ENCODE measurements at regions not wholly inside any gene's neighbourhood (a gene's known extent, or its start where the extent isn't known, plus 50 kb on each side); places are given as distances from the start of the nearest gene placed in this dataset.

DNA sequence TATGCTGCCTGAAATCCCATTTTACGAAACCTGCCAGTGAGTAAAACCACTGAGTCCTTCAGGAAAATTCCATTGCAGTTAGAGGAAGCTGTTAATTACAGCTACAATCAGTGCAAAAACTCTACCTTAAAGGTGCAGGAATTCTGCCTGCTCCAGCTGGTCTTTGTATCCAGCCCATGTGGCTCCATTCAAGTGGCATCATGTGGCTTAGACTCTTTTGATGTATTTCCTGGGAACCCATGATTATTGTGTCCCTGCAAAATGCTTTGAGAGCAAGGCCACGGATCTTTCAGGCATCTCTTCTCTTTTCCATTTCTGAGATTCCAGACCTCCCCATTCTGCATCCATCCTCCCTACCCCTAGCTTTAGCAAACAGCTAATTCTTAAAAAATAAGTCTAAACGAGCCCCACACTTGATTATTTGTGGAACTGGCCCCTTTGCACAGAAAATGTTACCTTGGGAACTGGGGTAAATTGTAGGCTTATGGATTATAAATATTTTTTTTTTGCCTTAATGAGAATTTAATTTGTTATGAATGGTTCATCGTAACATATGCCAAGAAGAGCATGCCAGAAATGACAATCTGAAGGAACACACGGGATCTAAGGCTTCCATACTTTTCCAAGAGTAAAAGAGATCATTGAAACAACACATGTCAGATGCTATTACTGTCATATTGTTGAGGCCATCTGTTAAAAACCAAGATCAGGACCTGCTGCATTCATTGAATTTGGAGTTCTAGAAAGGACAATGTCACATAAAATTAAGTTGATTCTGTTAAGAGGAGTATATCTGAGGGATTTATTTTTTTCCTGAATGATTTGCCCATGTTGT is 144.6 kb downstream of the TPH2 start:
- Histone ChIP-seq H3K9ac (ENCODE audit: low read length) (no peak overlapping the region), H3K4me1 (ENCODE audit: control insufficient read depth, low read depth, low read length) (peaks cover 8% of the 10 kb centered on the region), H3K9me3 (ENCODE audit: control insufficient read depth, low read depth, low read length) (no peaks in the 10 kb centered on the region), H3K27ac (ENCODE audit: low read length) (no peak overlapping the region), H3K27me3 (ENCODE audit: control insufficient read depth, insufficient read depth, low read length) (no peaks in the 10 kb centered on the region), H3K36me3 (ENCODE audit: control insufficient read depth, low read depth, low read length) (no peaks in the 10 kb centered on the region), H3K4me3 (ENCODE audit: low read length) (no peak overlapping the region)

DNA sequence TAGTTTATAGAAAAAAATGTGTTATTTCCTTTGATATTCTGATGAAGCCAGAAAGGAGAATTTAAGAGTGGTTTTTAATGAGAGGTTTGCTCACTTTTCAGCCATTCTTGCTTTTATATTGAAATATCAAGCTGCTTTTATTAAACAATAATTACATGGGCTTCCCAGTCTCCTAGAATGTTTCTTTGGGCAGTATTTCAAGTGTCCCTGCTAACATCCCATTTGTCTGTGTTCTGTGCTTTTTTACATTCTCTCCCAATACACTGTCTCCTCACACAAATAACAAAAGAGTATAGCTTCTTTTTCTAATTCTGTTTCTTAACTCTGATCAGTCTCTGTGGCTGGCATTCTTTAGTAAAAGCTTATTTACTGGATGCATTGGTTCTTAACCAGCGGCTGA is 145.4 kb downstream of the TPH2 start:
- Histone ChIP-seq H3K9ac (ENCODE audit: low read length) (no peak overlapping the region), H3K27me3 (ENCODE audit: control insufficient read depth, insufficient read depth, low read length) (no peaks in the 10 kb centered on the region), H3K9me3 (ENCODE audit: control insufficient read depth, low read depth, low read length) (no peaks in the 10 kb centered on the region), H3K4me3 (ENCODE audit: low read length) (no peak overlapping the region), H3K27ac (ENCODE audit: low read length) (no peak overlapping the region), H3K36me3 (ENCODE audit: control insufficient read depth, low read depth, low read length) (no peaks in the 10 kb centered on the region), H3K4me1 (ENCODE audit: control insufficient read depth, low read depth, low read length) (peaks cover 8% of the 10 kb centered on the region)

DNA sequence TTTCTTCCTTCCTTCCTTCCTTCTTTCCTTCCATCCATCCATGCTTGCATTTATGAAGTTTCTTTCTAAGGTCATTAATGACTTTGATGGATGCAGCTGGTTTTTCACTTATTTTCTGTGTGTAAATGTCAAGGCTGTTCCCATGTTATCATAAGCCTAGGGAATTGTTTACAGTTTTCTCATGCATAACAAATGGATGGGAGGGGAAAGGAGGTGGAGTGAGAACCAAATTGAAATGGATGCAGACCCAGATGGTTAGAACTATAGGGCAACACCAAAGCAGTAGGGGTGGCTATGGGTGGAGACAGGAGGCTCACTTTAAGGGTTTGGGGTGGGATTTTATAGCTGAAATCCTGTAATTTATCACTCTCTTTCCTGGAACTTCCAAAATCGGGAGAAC is 146.2 kb downstream of the TPH2 start:
- no peak overlapping the region for H3K9ac ChIP-seq (ENCODE audit: low read length)
- no peaks in the 10 kb centered on the region for H3K36me3 ChIP-seq (ENCODE audit: control insufficient read depth, low read depth, low read length)
- no peaks in the 10 kb centered on the region for H3K9me3 ChIP-seq (ENCODE audit: control insufficient read depth, low read depth, low read length)
- H3K27ac ChIP-seq (ENCODE audit: low read length): no peak overlapping the region
- no peak overlapping the region for H3K4me3 ChIP-seq (ENCODE audit: low read length)
- H3K27me3 ChIP-seq (ENCODE audit: control insufficient read depth, insufficient read depth, low read length): no peaks in the 10 kb centered on the region
- H3K4me1 ChIP-seq (ENCODE audit: control insufficient read depth, low read depth, low read length): peaks cover 8% of the 10 kb centered on the region

DNA sequence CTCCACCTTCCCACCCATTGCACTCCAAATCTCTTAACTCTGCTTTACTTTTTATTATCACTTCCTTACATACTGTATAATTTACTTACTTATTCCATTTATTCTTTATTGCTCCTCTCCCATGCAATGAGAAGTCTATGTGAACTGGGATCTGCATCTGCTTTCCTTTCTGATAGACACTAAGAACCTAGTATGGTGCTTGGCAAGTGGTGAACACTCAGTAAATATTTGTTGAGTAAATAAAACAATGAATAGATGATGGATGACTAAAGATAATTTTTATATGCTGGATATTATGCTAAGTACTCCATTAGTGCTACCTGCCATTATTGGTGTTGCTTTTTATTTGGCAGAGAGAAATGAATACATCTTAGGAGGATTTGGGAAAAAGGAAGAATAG is 151.0 kb downstream of the TPH2 start:
- H3K36me3 ChIP-seq (ENCODE audit: control insufficient read depth, low read depth, low read length): no peaks in the 10 kb centered on the region
- H3K4me3 ChIP-seq (ENCODE audit: low read length): no peak overlapping the region
- no peak overlapping the region for H3K9ac ChIP-seq (ENCODE audit: low read length)
- H3K4me1 ChIP-seq (ENCODE audit: control insufficient read depth, low read depth, low read length): peaks cover 7% of the 10 kb centered on the region
- H3K27me3 ChIP-seq (ENCODE audit: control insufficient read depth, insufficient read depth, low read length): no peaks in the 10 kb centered on the region
- no peak overlapping the region for H3K27ac ChIP-seq (ENCODE audit: low read length)
- no peaks in the 10 kb centered on the region for H3K9me3 ChIP-seq (ENCODE audit: control insufficient read depth, low read depth, low read length)

DNA sequence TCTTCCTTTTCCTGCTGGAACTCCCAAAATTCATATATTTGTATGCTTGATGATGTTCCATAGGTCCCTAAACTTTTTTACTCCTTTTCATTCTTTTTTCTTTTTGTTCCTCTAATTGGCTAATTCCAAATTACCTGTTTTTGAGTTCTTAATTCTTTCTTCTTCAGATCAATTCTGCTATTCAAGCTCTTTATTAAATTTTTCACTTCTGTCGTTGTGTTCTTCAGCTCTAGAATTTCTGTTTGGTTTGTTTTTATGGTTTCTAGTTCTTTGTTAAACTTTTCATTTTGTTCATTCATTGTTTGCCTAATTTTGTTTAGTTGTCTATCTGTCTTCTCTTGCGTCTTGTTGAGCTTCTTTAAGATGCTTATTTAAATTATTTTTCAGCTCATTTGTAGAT is 154.8 kb downstream of the TPH2 start:
- H3K27me3 ChIP-seq (ENCODE audit: control insufficient read depth, insufficient read depth, low read length): no peaks in the 10 kb centered on the region
- no peak overlapping the region for H3K27ac ChIP-seq (ENCODE audit: low read length)
- no peaks in the 10 kb centered on the region for H3K9me3 ChIP-seq (ENCODE audit: control insufficient read depth, low read depth, low read length)
- H3K4me1 ChIP-seq (ENCODE audit: control insufficient read depth, low read depth, low read length): no peaks in the 10 kb centered on the region
- no peak overlapping the region for H3K9ac ChIP-seq (ENCODE audit: low read length)
- H3K4me3 ChIP-seq (ENCODE audit: low read length): no peak overlapping the region
- H3K36me3 ChIP-seq (ENCODE audit: control insufficient read depth, low read depth, low read length): no peaks in the 10 kb centered on the region

DNA sequence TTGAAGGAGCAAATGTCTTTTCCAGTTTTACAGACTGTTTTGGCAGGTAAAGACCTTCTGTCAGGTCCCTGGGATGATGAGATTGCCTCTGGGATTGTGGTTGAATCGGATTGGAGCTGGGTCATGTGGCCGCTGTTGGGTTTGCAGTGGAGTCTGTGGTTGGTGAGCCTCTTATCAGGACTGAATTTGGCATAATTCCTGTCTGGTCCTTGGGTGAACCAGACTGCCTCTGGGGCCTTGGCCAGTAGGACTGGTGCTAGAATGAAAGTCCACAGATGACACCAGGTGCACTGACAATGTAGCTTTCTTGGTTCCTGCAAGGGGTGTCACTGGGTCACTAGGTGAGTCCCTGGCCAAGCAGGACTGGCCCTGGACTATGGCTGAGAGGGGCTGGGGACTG is 155.3 kb downstream of the TPH2 start:
- no peak overlapping the region for H3K9ac ChIP-seq (ENCODE audit: low read length)

DNA sequence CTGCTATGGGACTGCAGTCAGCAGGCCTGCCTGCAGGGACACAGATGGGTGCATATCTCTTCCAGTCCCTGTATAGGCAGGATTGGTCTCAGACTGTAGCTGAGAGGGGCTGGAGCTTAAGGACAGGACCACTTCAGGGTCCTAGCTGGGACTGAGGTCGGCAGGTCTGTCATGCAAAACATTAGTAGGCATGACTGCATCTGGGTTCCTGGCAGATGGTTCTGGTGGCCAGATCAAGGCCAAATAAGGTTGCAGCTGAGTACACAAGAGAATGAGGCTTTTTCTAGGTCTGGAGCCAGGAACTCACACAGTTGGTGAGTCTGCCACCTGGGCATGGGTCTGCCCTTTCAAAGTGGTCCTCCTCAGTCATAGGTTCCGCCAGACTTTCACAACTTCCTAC is 155.8 kb downstream of the TPH2 start:
- no peak overlapping the region for H3K4me3 ChIP-seq (ENCODE audit: low read length)
- H3K27ac ChIP-seq (ENCODE audit: low read length): no peak overlapping the region
- H3K9ac ChIP-seq (ENCODE audit: low read length): no peak overlapping the region
- no peaks in the 10 kb centered on the region for H3K9me3 ChIP-seq (ENCODE audit: control insufficient read depth, low read depth, low read length)
- no peaks in the 10 kb centered on the region for H3K36me3 ChIP-seq (ENCODE audit: control insufficient read depth, low read depth, low read length)
- no peaks in the 10 kb centered on the region for H3K4me1 ChIP-seq (ENCODE audit: control insufficient read depth, low read depth, low read length)
- no peaks in the 10 kb centered on the region for H3K27me3 ChIP-seq (ENCODE audit: control insufficient read depth, insufficient read depth, low read length)

More for the DNA sequence above, 155.3 kb downstream of the TPH2 start:
- Histone ChIP-seq H3K4me3 (ENCODE audit: low read length) (no peak overlapping the region), H3K27ac (ENCODE audit: low read length) (no peak overlapping the region), H3K4me1 (ENCODE audit: control insufficient read depth, low read depth, low read length) (no peaks in the 10 kb centered on the region), H3K27me3 (ENCODE audit: control insufficient read depth, insufficient read depth, low read length) (no peaks in the 10 kb centered on the region), H3K36me3 (ENCODE audit: control insufficient read depth, low read depth, low read length) (no peaks in the 10 kb centered on the region), H3K9me3 (ENCODE audit: control insufficient read depth, low read depth, low read length) (no peaks in the 10 kb centered on the region)

DNA sequence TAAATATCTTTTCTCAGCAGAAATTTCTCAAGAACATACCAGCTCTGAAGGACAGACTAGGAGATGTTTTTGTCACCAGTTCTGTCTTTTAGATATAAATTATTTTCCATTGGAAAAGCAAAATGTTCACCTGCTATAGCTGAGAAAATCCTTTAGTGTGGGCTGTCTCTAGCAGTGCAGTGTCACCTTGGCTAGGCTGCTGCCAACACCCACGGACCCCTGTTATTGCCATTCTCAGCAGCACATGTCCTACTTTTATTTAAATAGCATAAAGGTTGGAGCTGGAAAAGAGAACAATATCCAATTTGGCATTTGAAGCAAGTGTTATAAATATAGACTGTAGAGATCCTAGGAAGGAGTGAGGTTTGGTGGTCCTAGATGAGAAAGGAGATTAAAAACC is 156.4 kb downstream of the TPH2 start:
- Histone ChIP-seq H3K9me3 (ENCODE audit: control insufficient read depth, low read depth, low read length) (no peaks in the 10 kb centered on the region), H3K4me1 (ENCODE audit: control insufficient read depth, low read depth, low read length) (no peaks in the 10 kb centered on the region), H3K9ac (ENCODE audit: low read length) (no peak overlapping the region), H3K27ac (ENCODE audit: low read length) (no peak overlapping the region), H3K4me3 (ENCODE audit: low read length) (no peak overlapping the region), H3K27me3 (ENCODE audit: control insufficient read depth, insufficient read depth, low read length) (no peaks in the 10 kb centered on the region), H3K36me3 (ENCODE audit: control insufficient read depth, low read depth, low read length) (no peaks in the 10 kb centered on the region)

DNA sequence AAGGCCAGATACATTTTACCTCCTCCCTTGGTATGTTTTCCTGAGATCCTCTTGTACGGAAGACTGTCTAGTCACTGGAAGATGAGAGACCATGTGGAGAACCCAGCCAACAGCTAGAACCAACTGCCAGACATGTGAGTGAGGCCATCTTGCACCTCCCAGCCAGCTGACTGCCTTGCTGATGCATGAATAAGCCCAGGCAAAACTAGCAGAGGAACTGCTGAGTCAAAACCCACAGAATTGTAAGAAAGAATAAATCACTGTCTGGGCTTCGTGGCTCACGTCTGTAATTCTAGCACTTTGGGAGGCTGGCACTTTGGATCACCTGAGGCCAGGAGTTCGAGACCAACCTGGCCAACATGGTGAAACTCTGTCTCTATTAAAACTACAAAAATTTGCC is 160.0 kb downstream of the TPH2 start:
- Histone ChIP-seq H3K4me3 (ENCODE audit: low read length) (no peak overlapping the region), H3K36me3 (ENCODE audit: control insufficient read depth, low read depth, low read length) (no peaks in the 10 kb centered on the region), H3K27me3 (ENCODE audit: control insufficient read depth, insufficient read depth, low read length) (no peaks in the 10 kb centered on the region), H3K4me1 (ENCODE audit: control insufficient read depth, low read depth, low read length) (no peaks in the 10 kb centered on the region), H3K9me3 (ENCODE audit: control insufficient read depth, low read depth, low read length) (no peaks in the 10 kb centered on the region), H3K27ac (ENCODE audit: low read length) (no peak overlapping the region), H3K9ac (ENCODE audit: low read length) (no peak overlapping the region)

DNA sequence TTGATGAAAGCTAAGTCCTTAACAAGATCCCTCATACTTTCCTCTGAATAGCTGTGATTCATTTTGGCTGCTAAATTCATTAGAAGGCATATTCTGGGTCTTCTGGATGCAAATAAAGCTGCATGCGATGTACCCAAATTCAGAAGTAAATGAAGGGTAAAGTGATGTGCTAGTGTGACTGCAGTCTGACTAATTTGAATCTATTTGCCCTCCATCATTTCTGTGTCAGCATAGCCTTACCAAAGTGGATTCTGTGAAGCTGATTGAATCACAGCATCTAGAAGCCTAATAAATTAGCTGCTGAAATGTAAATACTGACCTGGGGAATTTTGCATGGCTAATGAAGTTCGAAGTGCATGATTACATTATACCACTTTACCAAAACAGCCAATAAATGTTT is 162.2 kb downstream of the TPH2 start:
- H3K27me3 ChIP-seq (ENCODE audit: control insufficient read depth, insufficient read depth, low read length): no peaks in the 10 kb centered on the region
- no peak overlapping the region for H3K4me3 ChIP-seq (ENCODE audit: low read length)
- H3K4me1 ChIP-seq (ENCODE audit: control insufficient read depth, low read depth, low read length): no peaks in the 10 kb centered on the region
- H3K27ac ChIP-seq (ENCODE audit: low read length): no peak overlapping the region
- no peaks in the 10 kb centered on the region for H3K36me3 ChIP-seq (ENCODE audit: control insufficient read depth, low read depth, low read length)
- H3K9ac ChIP-seq (ENCODE audit: low read length): no peak overlapping the region
- no peaks in the 10 kb centered on the region for H3K9me3 ChIP-seq (ENCODE audit: control insufficient read depth, low read depth, low read length)

DNA sequence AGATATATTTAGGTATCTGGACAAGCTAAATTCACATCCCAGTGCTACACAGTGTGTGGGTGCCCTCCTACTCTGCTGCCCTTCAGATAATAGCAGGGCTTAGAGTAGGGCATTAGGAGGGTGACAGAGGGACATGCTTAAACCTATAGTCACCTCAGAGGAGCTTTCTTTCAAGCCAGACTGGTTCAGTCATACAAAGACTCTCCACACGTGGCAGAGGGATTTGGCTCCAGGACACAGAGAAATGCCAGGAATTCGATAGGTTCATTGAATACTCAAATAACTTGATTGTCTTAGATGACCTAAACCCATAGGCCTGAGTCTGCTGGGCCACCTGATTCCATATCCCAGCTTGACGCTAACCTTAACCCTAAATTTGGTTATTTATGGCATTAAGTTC is 163.5 kb downstream of the TPH2 start:
- H3K9me3 ChIP-seq (ENCODE audit: control insufficient read depth, low read depth, low read length): no peaks in the 10 kb centered on the region
- no peak overlapping the region for H3K4me3 ChIP-seq (ENCODE audit: low read length)
- no peaks in the 10 kb centered on the region for H3K27me3 ChIP-seq (ENCODE audit: control insufficient read depth, insufficient read depth, low read length)
- no peaks in the 10 kb centered on the region for H3K4me1 ChIP-seq (ENCODE audit: control insufficient read depth, low read depth, low read length)
- H3K36me3 ChIP-seq (ENCODE audit: control insufficient read depth, low read depth, low read length): no peaks in the 10 kb centered on the region
- no peak overlapping the region for H3K9ac ChIP-seq (ENCODE audit: low read length)
- no peak overlapping the region for H3K27ac ChIP-seq (ENCODE audit: low read length)

DNA sequence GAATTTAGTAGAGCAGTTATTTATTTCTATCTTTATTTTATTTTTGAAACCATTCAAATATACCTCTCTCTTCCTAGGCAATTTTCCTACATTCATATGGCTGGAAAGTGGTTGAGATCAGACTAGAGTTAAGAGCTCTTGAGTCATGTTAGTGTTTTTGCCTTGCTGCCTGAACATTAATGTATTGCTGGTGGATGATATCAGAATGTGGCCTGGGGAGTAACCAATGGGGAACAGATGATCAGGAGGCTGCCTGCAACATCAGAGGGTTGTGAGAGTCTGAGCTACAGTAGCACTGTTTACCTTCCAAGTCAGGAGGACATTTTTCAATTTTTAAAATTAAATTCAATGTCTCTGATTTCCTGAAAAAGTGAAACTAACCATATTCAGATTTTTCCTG is 166.3 kb upstream of the TRHDE start:
- Histone ChIP-seq H3K4me3 (ENCODE audit: low read length) (no peak overlapping the region), H3K36me3 (ENCODE audit: control insufficient read depth, low read depth, low read length) (no peaks in the 10 kb centered on the region), H3K9me3 (ENCODE audit: control insufficient read depth, low read depth, low read length) (no peaks in the 10 kb centered on the region), H3K27me3 (ENCODE audit: control insufficient read depth, insufficient read depth, low read length) (no peaks in the 10 kb centered on the region), H3K9ac (ENCODE audit: low read length) (no peak overlapping the region), H3K4me1 (ENCODE audit: control insufficient read depth, low read depth, low read length) (peaks cover 5% of the 10 kb centered on the region), H3K27ac (ENCODE audit: low read length) (no peak overlapping the region)

Data from iPS-18a (cell line).